H1 (cell line): ENCODE measurements at regions not wholly inside any gene's neighbourhood (a gene's known extent, or its start where the extent isn't known, plus 50 kb on each side); places are given as distances from the start of the nearest gene placed in this dataset.

Experiments
- CTCF ChIA-PET: fragments of 300-600 bp; sonication (Branson Sonifier 250); formaldehyde crosslinking; loops from one replicate; lab custom pipeline; 2021; ENCODE audit not compliant: partially characterized antibody; lab: Charles Lee
- POLR2A ChIA-PET: fragments of 300-600 bp; sonication (Branson Sonifier 250); formaldehyde crosslinking; loops from one replicate; lab custom pipeline; 2021; ENCODE audit warnings: inconsistent platforms; ENCODE audit not compliant: partially characterized antibody; lab: Charles Lee
- DNase-seq, 2 experiments: peaks; one replicate each; pipeline versions ENCODE4 v3.0.0 to v3.0.0-alpha.2; 2010 to 2022; ENCODE audit warnings: low spot score in 2 of 2, low read depth in 1 of 2, mixed read lengths in 1 of 2
- FAIRE-seq: peaks from 2 replicates; lab custom pipeline; 2011; peaks lifted over from hg19 to GRCh38; lab: Jason Lieb, UNC
- H2AFZ ChIP-seq: 2 replicates; pipeline ENCODE4 v1.8.1; 2012; ENCODE audit warnings: low read length, inconsistent platforms
- H2AK5ac ChIP-seq: 2 replicates; pipeline ENCODE4 v1.6.1; 2013; ENCODE audit warnings: low read depth, low read length
- H2BK120ac ChIP-seq: replicated peaks from 2 replicates; pipeline ENCODE3; 2013; ENCODE audit warnings: low read depth, low read length, inconsistent platforms
- H2BK12ac ChIP-seq: 2 replicates; pipeline ENCODE4 v1.6.1; 2013; ENCODE audit warnings: low read depth, low read length
- H2BK15ac ChIP-seq: 2 replicates; pipeline ENCODE4 v1.6.1; 2013; ENCODE audit warnings: low read length
- H2BK20ac ChIP-seq: 2 replicates; pipeline ENCODE4 v1.6.1; 2013; ENCODE audit warnings: low read length
- H2BK5ac ChIP-seq: 2 replicates; pipeline ENCODE4 v1.6.1; 2013; ENCODE audit warnings: low read depth, low read length
- H3K14ac ChIP-seq: 2 replicates; pipeline ENCODE4 v1.6.1; 2013; ENCODE audit warnings: inconsistent platforms; ENCODE audit not compliant: insufficient read length
- H3K18ac ChIP-seq: 2 replicates; pipeline ENCODE4 v1.6.1; 2013; ENCODE audit warnings: low read length; ENCODE audit errors: extremely low read depth
- H3K23ac ChIP-seq: 2 replicates; pipeline ENCODE4 v1.6.1; 2013; ENCODE audit warnings: inconsistent platforms; ENCODE audit not compliant: insufficient read length
- H3K23me2 ChIP-seq: 2 replicates; pipeline ENCODE4 v1.6.1; 2013; ENCODE audit warnings: low read depth, low read length
- H3K27ac ChIP-seq: 2 replicates; pipeline ENCODE4 v1.6.1; 2011; ENCODE audit warnings: low read depth, low read length, inconsistent platforms
- H3K27me3 ChIP-seq, 4 experiments: replicated peaks in 1 of 4; 1 replicate in 1 of 4; 2 replicates in 3 of 4; pipeline versions ENCODE4 v1.6.1 to v1.8.1; 2011 to 2013; ENCODE audit warnings: low read length in 3 of 4, mild to moderate bottlenecking in 3 of 4, inconsistent platforms in 2 of 4, mixed read lengths in 2 of 4, moderate library complexity in 1 of 4; ENCODE audit not compliant: control insufficient read depth in 3 of 4, insufficient read depth in 3 of 4; ENCODE audit errors: extremely low read depth in 1 of 4
- H3K36me3 ChIP-seq, 4 experiments: 2 replicates each; pipeline versions ENCODE4 v1.6.1 to v1.8.1; 2011 to 2013; ENCODE audit warnings: mild to moderate bottlenecking in 4 of 4, low read length in 3 of 4, moderate library complexity in 2 of 4, control low read depth in 1 of 4, inconsistent platforms in 1 of 4; ENCODE audit not compliant: insufficient read depth in 4 of 4, control insufficient read depth in 2 of 4
- H3K4ac ChIP-seq: replicated peaks from 2 replicates; pipeline ENCODE3; 2013; ENCODE audit warnings: low read length, low read depth, mixed read lengths, inconsistent platforms; ENCODE audit not compliant: insufficient read length
- H3K4me1 ChIP-seq, 4 experiments: replicated peaks in 1 of 4; 1 replicate in 1 of 4; 2 replicates in 3 of 4; pipeline versions ENCODE4 v1.6.1 to v1.8.1; 2011 to 2013; ENCODE audit warnings: low read length in 3 of 4, inconsistent platforms in 2 of 4, mixed read lengths in 1 of 4; ENCODE audit not compliant: insufficient read depth in 4 of 4, control insufficient read depth in 3 of 4
- H3K4me2 ChIP-seq, 2 experiments: 2 replicates each; pipeline versions ENCODE4 v1.6.1 to v1.8.1; 2011 to 2013; ENCODE audit warnings: low read depth in 2 of 2, low read length in 2 of 2, control low read depth in 1 of 2, inconsistent platforms in 1 of 2, mild to moderate bottlenecking in 1 of 2; ENCODE audit not compliant: insufficient read depth in 1 of 2
- H3K4me3 ChIP-seq, 4 experiments: fragments of 200-600, 300-600 bp in 1 of 4; sonication (generic), shearing (Covaris generic), sonication (Bioruptor Twin) in 1 of 4; 2 replicates each; pipeline versions ENCODE4 v1.5.1 to v1.8.1; 2011 to 2016; ENCODE audit warnings: low read length in 4 of 4, low read depth in 3 of 4, control low read depth in 2 of 4, inconsistent platforms in 2 of 4, mild to moderate bottlenecking in 2 of 4, mixed read lengths in 1 of 4, moderate library complexity in 1 of 4; ENCODE audit not compliant: insufficient read depth in 2 of 4; ENCODE audit errors: extremely low read depth in 1 of 4
- H3K56ac ChIP-seq: replicated peaks from 2 replicates; pipeline ENCODE3; 2013; ENCODE audit warnings: low read depth, mild to moderate bottlenecking, mixed read lengths, low read length, inconsistent platforms; ENCODE audit not compliant: insufficient read length
- H3K79me1 ChIP-seq: 2 replicates; pipeline ENCODE4 v1.6.1; 2013; ENCODE audit warnings: low read depth, low read length, control low read depth
- H3K79me2 ChIP-seq, 2 experiments: 2 replicates each; pipeline versions ENCODE4 v1.6.1 to v1.8.1; 2012 to 2013; ENCODE audit warnings: low read length in 2 of 2, mild to moderate bottlenecking in 2 of 2, inconsistent platforms in 1 of 2; ENCODE audit not compliant: insufficient read depth in 2 of 2, control insufficient read depth in 1 of 2
- H3K9ac ChIP-seq, 4 experiments: replicated peaks in 1 of 4; 1 replicate in 1 of 4; 2 replicates in 3 of 4; pipeline versions ENCODE4 v1.6.1 to v1.8.1; 2011 to 2013; ENCODE audit warnings: low read depth in 3 of 4, low read length in 3 of 4, control low read depth in 2 of 4, mild to moderate bottlenecking in 2 of 4, moderate library complexity in 2 of 4, inconsistent platforms in 1 of 4; ENCODE audit errors: extremely low read depth in 1 of 4
- H3K9me3 ChIP-seq, 2 experiments: 2 replicates each; pipeline versions ENCODE4 v1.6.1 to v1.8.1; 2012 to 2013; ENCODE audit warnings: mild to moderate bottlenecking in 2 of 2, moderate library complexity in 2 of 2, control low read depth in 1 of 2, inconsistent platforms in 1 of 2, low read depth in 1 of 2, low read length in 1 of 2, mixed read lengths in 1 of 2; ENCODE audit not compliant: insufficient read depth in 2 of 2
- H4K20me1 ChIP-seq, 2 experiments: replicated peaks in 1 of 2; 2 replicates each; pipeline versions ENCODE3 to v1.8.1; 2011 to 2013; ENCODE audit warnings: inconsistent platforms in 2 of 2, low read length in 2 of 2, mild to moderate bottlenecking in 1 of 2; ENCODE audit not compliant: insufficient read depth in 2 of 2, control insufficient read depth in 1 of 2
- H4K5ac ChIP-seq: 2 replicates; pipeline ENCODE4 v1.6.1; 2013; ENCODE audit warnings: low read length, low read depth, mixed read lengths, inconsistent platforms; ENCODE audit not compliant: insufficient read length
- H4K8ac ChIP-seq: 2 replicates; pipeline ENCODE4 v1.8.0; 2013; ENCODE audit warnings: mild to moderate bottlenecking, moderate library complexity, low read length, inconsistent platforms; ENCODE audit not compliant: insufficient read depth; ENCODE audit errors: extremely low read depth
- H4K91ac ChIP-seq: replicated peaks from 2 replicates; pipeline ENCODE3; 2013; ENCODE audit warnings: low read length, mixed read lengths, inconsistent platforms; ENCODE audit not compliant: insufficient read length
- CREB1 ChIP-seq: IDR thresholded peaks from 2 replicates; pipeline ENCODE4 v1.6.1; 2012; ENCODE audit warnings: inconsistent platforms
- RAD21 ChIP-seq, 2 experiments: IDR thresholded peaks in 1 of 2; conservative IDR thresholded peaks in 1 of 2; 2 replicates each; pipeline ENCODE4 v1.6.1; 2011; ENCODE audit warnings: low read depth in 2 of 2, low read length in 2 of 2, improper control_type of control experiment in 1 of 2, inconsistent platforms in 1 of 2, mild to moderate bottlenecking in 1 of 2, moderate library complexity in 1 of 2
- TCF12 ChIP-seq: IDR thresholded peaks from 2 replicates; pipeline ENCODE4 v1.6.1; 2011; ENCODE audit warnings: low read depth, mild to moderate bottlenecking, low read length
- WGBS, 2 experiments: shearing (Covaris generic) in 1 of 2; methylation state at CpG; one replicate each; pipeline versions ENCODE4 v1.1.6 to v1.1.7; 2013 to 2015; ENCODE audit warnings: low lambda C conversion rate in 2 of 2, mixed read lengths in 2 of 2, inconsistent platforms in 1 of 2, low coverage in 1 of 2, missing lambda C conversion rate in 1 of 2; ENCODE audit not compliant: insufficient replicate concordance in 2 of 2, insufficient coverage in 1 of 2, insufficient read length in 1 of 2; ENCODE audit errors: extremely low coverage in 1 of 2, missing lambda C conversion rate in 1 of 2; 5-methylcytosine and 5-hydroxymethylcytosine counted together

DNA sequence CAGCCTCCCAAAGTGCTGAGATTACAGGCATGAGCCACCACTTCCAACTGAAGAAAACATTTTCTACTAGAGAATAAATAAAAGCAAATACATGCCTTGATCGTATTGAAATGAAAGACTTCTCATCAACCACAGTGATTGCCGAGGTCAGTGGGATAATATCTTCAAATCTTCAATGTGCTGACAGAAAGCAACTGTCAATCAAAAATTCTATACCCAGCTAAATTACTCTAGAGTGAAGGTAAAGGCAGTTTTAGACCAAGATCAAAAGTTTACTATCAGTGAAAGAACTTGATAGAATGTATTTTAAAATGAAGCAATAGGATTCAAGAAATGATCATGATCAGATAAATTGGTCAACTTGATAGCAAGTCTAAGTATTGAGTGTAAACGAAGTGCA, 130.6 kb downstream of the BRD1 start:
- H3K14ac ChIP-seq = no peak overlapping the region
- no peak overlapping the region for H2AK5ac ChIP-seq
- no peaks in the 10 kb centered on the region for H3K79me1 ChIP-seq
- H2BK12ac ChIP-seq = no peak overlapping the region
- no peak for FAIRE-seq
- H4K20me1 ChIP-seq = no peaks in the 10 kb centered on the region
- H2AFZ ChIP-seq = no peak overlapping the region
- no peak overlapping the region for H3K4me3 ChIP-seq
- no peak overlapping the region for H3K23ac ChIP-seq
- no peaks in the 10 kb centered on the region for H3K23me2 ChIP-seq
- H3K9me3 ChIP-seq = peaks cover 10 to 16% of the 10 kb centered on the region in 2 experiments
- POLR2A ChIA-PET = no interaction called here
- no peak overlapping the region for H3K18ac ChIP-seq
- no peaks in the 10 kb centered on the region for H3K79me2 ChIP-seq
- WGBS, 2 experiments = 89% methylated on average over 3 of the region's 3 CpGs; no CpG with 5 or more reads in 1 of the 2 experiments
- no peak overlapping the region for H2BK20ac ChIP-seq
- no peak for TF ChIP-seq CREB1
- no peak for TF ChIP-seq RAD21 (IDR thresholded peaks at IDR 0.05 in 1 of 2, conservative IDR thresholded peaks at IDR 0.05 in 1 of 2; ENCODE audit: low read depth in 2 of 2, low read length in 2 of 2)
- TF ChIP-seq TCF12 = no peak
- H3K27ac ChIP-seq = no peak overlapping the region
- H3K4ac ChIP-seq = no peak overlapping the region
- no peak overlapping the region for H2BK15ac ChIP-seq
- no peak overlapping the region for H4K91ac ChIP-seq
- no peak overlapping the region for H3K4me2 ChIP-seq
- CTCF ChIA-PET = no interaction called here
- H2BK120ac ChIP-seq = no peak overlapping the region
- H3K56ac ChIP-seq = no peak overlapping the region
- DNase-seq = no peak
- no peak overlapping the region for H2BK5ac ChIP-seq
- H3K4me1 ChIP-seq = no peaks in the 10 kb centered on the region
- H3K9ac ChIP-seq = no peak overlapping the region
- no peak overlapping the region for H4K5ac ChIP-seq
- no peaks in the 10 kb centered on the region for H3K36me3 ChIP-seq
- H4K8ac ChIP-seq = no peak overlapping the region
- no peaks in the 10 kb centered on the region for H3K27me3 ChIP-seq
